ENCODE measurements at regions not wholly inside any gene's neighbourhood (a gene's known extent, or its start where the extent isn't known, plus 50 kb on each side); places are given as distances from the start of the nearest gene placed in this dataset.

DNA sequence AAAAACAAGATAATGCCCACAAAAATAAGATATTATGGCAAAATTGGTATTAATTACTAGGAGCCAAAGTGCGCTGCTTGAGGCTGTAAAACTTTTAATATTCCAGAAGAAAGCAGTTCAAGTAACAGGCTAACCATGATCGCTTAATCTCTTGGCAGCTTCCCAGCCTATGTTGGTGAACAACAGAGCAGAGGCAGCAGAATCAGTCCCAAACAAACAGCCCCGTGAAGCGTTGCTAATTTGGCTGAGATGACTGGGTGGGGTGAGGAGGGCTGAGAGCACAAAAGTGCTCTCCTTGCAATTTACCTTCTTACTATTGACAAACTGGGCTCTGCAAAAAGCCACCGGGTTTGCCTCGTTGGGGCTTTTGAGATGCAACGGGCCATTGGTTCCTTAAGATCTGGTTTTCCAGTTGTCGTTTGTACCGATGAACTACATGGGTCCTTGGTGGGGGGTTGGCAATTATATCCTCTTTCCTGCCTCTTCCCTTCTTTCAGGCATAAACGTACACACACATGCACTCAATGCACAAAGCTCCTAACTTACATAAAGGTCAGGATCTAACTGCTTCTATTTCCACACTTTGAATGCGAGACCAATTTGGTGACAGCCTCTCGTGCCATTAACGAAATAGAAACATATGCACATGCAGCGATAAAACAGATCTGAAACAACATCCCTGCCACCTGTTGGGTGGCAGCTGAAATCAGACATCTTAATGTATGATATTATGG, 407.6 kb upstream of the CADM1 start:
- DNase-seq = no peak

DNA sequence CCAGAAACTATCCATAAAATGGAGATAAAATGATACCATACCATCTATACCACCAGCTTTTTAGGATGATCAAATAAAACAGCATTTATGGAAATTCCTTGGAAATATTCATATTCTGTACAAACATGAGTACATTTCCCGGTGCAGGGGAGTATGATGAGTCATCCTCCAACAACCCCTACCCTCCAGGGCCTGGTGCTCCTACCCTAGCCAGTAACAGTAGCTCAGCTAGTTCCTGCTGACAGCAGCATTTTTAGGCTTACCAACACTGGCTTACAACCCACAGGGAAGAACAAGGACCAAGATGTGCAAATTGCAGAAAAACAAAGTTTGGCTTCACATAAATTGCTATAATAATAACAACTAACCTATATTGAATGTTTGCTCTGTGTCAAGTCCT, 406.2 kb upstream of the CADM1 start:
- DNase-seq = no peak

DNA sequence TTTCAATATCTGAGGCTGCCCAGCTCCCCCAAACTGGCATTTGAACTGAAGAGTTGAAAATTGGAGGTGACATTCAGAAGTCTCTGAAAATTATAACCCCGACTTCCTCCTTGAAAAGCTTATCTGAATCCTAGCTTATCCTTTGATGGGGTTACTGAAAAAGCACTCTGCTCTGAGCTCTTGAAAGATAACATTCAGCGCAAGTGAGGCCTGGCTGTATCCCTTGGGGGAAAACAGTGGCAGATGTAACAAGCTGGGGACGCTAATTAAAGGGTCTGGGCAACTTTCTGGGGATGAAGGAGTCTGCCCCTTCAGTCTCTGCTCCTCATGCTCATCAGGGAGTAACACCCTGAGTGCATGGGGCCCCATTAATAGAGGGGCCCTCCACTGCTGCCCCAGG, 402.0 kb upstream of the CADM1 start:
- no peak for DNase-seq

DNA sequence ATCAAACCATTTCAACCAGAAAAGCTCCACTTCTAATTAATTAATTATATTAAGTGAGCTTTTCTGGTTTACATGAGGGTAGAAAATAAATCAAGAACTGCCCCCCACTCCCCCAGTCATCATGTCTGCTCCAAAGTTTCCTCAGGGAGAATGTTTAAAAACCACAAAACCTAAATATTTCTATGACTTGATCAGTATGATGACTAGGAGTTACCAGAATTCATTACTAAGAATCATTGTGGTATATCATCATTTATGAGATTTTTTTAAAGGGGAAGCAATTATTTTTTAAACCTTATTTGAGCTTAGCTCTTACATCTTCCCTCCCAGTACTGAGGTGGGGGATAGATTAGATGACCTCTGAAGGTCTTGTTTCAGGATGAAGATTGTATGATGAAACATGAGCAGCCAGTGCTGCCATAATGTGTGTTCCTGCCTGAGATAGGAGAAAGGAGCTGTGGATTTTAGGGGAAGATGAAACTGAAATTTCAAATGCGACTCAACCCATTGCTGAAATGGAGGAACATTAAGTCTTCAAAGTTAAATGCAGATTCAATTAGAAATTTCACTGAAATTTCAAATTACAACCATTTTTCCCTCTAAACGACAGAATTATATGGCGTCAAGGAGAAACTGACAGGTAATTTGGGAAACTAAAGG, 401.3 kb upstream of the CADM1 start:
- DNase-seq = no peak

DNA sequence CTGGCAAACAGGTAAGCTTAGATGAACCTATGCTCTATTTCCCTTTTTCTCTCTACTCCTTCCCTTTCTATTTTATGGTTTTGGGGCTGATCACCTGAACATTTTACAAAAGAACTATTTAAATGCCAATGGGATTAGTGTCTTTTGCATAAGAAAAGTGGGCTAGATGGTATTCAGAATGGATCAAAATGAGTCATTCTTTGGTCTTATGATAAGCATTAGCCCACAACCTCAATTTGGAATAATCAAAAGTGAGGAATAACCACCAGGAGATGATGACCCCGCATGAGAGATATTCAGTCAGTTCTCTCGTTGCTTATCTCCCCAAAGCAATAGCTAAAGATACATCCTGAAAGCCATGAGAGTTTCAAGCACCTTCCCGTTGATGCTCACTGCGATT, 399.0 kb upstream of the CADM1 start:
- DNase-seq = no peak

DNA sequence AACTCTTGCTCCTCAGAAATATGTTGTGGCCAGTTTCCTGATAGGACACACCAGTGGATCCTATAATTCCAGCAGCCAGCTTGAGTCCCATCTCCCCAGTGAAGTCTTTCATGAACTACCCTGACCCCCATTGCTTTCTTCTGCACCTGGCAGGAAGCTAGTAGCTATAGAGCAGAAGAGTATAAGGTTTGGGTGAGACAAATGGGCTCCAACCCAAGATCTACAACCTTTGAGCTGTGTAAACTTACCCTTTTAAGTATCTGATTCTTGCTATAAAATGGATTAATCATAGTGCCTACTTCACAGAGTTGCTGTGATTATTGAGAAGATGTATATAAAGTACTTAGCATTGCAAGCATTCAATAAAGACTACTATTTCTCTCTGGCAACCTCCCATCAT, 396.9 kb upstream of the CADM1 start:
- no peak for DNase-seq

DNA sequence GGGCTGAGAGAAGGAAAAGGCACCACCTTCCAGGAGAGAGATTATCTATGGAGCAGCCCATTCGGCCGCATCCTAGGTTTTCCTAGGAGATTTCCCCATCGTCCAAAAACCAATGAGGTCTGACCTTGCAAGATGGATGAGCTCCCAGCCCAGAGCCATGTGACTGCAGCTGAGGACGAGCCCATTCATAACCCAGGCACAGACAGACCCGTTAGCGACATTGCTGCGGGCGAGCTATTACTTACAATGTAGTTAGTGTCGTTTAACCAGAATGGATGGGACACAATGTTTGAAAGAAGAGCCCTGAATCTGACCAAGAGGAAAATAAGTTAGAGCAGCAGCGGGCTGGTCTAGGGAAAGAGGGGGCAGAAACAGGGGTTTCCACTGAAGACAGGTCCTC, 395.9 kb upstream of the CADM1 start:
- DNase-seq = no peak

DNA sequence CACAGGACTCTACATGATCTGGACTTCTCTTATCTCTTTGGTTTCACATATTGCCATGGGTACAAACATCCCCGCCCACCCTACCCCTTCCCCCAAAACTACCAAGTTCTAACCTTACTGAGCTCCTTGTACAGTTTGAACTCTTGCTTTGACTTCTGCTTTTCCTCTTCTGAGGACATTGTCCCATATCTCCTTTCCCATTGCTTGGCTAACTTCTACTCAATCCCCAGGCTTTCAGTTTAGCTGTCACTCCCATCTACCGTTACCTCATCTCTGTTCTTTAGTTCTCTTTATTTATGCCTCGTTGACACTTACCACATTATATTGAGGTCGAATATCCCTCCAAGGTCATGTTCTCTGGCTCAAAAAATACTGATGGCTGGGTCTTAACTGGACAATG, 393.5 kb upstream of the CADM1 start:
- DNase-seq = no peak

DNA sequence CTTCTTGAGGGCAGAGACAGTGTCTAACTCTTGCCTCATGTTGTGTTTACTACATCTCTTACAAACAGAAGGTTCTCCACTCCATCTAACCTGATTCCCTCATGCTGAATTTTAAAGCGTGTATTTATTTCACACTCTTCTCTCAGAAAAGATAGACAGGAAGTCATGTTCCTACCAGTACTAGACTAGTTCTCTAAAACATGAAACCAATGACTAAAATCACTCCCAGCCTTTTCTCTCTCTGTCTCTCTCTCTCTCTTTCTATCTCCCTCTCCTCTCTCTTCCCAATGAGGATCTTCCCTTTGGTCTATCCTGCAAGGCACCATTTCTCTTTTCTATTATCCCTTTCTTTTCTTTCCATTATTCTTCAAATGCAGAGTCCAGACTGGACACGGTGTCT, 391.9 kb upstream of the CADM1 start:
- no peak for DNase-seq

DNA sequence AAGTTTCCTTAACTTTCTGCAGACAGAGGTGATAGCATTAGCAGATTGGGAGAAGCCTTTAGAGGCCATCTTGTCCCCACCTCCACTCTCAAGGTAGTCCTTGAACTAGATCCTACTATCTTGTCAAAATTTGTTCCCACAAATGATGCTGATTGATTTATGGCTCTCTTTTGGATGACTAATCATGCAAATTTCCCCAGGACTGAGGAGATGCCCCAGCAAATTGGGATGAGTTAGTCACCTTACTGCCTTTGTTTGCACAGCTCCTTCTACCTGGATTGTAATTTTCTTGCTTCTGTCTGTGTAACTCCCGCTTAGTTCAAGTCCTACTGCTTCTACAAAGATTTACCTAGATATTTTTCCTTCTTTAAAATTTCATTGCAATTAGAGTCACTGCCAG, 391.4 kb upstream of the CADM1 start:
- DNase-seq = no peak

DNA sequence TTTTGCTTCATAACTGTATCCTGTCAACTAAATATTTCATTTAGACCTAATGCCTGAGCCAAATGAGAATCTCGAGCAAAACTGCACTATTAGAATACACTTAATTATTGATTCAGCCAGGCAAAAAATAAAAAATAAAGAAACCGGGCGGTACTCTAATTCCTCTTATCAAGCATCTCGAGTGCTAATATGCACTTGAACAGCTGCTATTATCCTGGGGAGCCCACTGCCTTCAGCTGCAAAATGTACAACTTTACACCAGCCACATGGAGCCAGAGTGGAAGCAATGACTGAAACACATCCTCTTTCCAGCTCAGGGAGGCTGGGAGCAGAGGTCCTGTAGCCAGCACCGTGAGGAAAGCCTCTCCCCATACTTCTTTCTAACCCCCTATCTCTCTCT, 390.0 kb upstream of the CADM1 start:
- no peak for DNase-seq

DNA sequence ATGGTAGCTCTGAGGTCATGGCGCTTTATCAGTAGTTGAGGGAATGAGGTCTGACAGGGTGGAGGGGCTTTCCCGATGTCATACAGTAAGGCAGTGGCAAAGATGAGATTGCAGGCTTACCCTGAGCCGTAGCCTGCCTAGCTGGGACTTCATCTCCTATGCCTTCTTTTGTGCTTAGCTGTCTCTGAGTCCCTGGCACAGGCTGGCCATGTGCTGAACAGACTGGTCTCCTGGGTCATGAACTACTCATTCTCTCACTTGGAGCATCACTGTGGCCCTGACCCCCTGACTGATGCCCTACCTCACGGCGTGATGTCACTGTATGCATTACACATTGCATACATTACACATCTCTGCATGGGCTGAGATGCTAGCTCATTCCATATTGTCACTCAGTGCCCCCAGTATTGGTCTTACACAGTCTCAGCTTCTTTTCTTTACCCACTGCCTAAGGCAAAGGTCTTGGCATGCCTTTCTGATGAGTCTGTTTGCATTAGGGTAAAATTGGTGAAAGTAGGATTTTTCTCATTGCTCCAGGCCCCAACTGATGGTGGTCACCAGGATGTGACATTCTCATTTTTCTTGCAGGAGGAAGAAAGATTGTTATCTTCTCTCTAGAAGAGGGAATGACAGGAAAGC, 389.4 kb upstream of the CADM1 start:
- no peak for DNase-seq

DNA sequence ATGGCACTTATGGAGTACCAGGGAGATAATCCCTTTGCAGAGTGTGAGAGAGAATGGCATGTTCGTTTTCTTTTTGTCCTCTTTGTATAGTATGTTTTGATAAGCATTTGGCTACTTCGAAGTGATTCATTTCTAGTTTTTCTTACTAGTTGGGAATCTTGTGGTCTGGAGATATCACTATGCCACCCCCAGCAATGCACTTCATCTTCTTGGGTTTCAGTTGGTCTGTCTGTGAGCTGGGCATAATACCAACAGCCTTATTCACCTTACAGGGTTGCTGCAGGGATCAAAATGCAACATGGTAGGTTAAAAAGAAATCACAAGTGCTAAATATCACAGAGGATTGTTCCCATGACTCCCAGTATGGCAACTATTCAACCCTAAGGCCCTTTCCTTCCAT, 387.8 kb upstream of the CADM1 start:
- no peak for DNase-seq

DNA sequence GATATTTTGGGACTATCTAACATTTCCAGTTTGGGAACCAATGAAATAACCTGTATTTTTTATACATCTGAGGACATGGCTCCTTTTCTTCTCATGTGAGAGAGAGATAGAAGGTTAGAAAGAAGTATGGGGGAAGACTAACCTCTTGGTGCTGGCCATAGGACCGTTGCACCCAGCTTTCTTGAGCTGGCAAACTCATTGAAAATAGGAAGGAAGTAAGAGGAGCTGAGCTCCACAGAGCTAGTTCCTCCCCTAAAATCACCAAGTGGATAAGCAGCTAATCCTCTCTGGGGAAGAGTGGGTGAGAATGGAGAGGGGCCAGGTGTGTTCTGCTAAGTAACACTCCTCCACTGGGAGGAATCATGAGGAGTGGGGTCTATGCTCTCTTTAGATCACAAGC, 387.4 kb upstream of the CADM1 start:
- DNase-seq = no peak

DNA sequence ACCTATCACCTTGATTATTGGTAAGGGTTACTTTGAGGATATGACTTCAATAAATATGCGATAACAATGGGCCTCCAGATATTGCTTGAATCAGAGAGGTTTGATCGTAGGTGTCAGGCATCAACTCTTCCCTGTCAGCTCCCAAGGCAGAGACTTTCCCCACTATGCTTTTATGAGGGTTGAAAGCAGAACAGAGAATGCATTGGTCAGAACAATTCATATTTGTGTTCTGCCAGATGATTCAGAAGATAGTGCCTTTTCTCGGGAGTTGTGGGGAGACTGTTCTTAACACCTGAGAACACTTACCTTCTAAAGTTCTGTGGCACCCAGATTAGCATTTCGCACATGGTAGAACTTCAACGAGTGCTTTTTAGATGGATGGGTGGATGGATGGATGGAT, 386.3 kb upstream of the CADM1 start:
- no peak for DNase-seq

DNA sequence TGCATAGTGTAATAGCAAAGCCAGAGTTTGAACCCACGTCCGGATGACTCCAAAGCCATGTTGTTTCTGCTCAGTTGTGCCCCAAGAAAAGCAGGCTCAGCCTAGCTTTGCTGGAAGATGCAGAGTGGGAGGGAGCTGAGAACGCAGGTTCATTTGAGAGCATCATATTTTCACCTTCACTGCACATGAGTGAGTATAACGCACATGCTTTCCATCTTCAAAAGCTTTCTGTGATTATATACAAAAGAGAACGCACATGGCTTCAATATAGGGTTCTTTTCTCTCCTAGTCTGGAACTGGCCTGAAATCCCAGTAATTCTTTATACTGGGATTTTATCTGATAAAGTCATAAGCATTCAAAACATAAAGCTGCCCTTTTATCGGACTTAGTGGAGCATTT, 385.5 kb upstream of the CADM1 start:
- no peak for DNase-seq

DNA sequence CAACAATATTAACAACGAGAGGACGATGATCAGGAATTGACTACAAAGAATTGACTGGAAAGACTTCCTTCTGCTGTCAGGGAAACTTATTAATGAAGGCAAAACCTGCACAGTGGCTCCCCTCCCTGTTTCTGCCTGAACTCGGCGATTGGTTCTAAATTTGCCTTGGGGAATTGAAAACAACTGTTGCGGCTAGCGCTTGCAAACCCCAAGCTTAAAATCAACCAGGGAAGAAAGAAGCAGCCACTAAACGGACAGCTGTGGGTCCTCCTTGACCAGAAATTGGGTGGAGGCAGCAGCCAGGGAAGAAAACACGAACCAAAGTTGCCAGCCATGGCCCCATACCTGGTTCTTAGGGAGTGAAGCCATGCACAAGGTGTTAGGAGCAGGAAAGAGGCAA, 383.5 kb upstream of the CADM1 start:
- DNase-seq = no peak

DNA sequence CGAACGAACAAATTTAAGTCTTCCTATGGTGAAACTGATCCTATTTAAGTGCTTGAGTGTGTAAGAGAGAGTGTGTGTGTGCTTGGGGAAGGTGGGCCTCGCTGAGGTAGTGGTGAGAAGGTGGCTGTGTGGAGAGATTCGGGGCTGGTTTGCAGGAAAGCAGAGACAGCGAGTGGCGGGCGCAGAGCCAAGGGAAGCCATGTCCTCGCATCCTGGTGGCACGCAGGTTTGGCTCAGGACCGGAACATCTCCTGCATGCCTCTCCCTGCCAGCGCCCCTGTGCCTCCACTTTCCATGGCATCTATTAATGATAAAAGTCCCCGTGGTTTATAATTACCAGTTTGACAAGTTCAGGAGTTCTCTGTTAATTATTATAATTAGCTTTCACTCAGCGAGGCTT, 383.1 kb upstream of the CADM1 start:
- DNase-seq = no peak

DNA sequence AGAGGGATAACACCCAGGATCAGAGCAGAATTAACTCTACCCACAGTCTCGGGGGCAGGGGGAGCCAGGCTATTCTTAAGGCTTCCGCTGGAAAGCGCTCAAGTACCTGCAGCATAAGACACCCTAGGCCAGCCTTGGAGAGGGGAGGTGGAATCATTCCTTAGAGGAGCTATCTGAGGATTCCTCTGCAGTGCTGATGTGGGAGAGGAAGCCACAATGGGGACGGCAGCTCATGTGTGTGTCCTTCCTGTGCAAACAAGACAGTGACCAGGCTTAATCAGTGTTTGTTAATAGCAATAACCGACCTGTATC, 382.2 kb upstream of the CADM1 start:
- no peak for DNase-seq

DNA sequence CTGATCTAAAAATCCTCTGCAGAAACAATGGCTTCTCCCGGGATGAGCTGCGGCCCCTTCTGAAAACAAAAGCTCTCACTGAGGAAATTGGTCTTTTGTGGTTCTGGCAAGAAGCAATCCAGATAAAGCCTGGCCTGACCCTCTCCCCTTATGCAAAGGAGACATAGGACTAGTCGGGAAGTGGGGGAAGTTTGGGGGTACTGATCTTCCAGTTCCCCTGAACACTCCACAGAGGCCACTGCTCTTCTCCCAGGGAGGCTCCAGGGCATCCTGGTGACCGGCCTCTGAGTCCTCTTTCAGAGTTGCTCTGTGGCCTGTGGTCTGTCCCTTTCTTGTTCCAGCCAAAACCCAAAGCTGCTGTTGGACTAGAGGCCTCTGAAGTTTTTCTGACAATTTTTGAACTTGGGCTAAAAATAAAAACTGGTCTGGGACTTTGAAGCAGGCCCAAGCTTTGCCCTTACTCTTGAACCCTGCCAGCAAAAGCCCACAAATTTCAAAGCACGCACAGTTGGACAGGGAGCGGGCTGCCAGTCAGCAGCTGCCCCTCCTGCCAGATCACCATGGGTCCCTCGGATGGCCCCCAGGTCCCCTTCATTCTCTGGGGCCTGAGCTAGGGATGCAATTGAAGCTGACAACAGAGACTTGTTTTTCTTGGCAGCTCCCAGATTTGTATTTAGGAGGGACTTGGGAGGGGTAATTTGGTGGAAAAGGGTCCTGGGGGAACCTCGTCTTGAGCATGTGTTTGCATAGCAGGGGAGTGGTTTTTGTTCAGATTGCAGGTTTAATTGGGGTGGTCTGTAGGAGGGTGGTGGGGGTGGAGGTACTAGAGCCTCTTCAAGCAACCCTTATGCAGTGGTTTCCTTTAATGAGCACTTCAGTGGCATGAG, 381.6 kb upstream of the CADM1 start:
- DNase-seq = no peak

DNA sequence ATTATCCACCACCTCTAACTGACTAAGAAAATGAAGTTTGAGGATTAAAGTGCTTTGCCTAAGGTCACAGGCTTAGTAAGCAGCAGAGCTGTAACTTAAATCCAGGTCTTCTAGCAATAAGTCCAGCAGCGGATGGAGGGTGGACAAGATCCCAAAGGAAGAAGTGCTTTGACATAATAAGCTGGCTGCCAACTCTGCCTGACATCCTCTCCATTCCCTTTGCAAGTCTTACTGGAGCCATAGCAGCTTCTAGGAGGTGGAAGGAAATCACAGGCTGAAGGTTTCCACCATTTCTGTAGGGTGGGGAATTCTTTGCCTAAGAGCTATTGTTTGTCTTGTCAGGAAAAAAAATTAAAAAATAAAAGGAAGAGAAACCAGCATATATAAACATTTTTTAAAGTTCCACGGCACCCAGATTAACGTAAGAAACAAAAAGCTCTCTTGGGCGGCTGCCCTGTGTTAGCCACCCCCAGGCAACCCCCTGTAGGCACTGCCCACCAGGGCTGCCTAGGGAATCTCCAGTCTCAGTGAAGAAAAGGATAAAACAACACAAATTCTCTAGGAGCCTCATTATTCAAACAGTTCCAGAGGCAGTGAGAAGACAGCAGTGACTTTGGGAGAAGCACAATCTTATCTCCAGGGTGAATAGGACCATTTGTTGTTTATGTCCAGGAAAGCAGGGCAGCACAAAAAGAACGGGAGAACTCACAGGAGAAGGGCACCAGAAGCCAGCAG, 380.8 kb upstream of the CADM1 start:
- DNase-seq = no peak

DNA sequence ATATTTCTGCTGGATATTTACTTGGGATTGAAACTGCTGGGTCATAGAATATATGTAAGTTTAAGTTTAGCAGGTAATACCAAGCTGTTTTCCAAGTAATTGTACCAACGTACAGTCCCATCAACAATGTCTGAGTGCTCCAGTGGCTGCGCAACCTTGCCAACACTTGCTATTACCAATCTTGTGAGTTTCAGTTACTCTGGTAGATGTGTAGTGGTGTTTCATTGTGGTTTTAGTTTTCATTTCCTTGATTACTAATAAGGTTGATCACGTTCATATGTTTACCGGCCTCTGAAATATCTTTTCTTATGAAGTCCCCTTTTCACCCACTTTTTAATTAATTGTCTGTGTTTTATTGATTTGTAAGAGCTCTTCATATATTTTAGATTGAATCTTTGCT, 370.6 kb upstream of the CADM1 start:
- DNase-seq = no peak

DNA sequence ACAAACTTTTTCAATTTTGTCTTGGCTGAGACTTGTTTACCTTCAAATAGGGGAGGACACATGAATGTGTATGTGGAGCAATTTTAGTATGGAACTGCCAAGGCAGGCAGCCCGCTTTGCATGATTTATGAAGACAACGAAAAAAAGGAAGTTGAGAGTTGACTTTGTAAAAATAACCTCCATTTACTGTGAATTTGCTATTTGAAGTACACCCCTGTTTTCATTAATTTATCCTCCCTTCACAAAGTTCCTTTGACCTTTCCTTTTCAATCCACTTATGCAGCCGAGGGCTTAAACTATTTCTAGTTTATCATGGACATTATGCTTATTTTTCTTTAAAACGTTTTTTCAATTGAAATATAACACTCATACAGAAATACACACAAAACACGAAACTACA, 369.6 kb upstream of the CADM1 start:
- DNase-seq = no peak

Data from activated T-cell treated with anti-CD3 and anti-CD28 coated beads for 4 hours (primary cell).